Thyroid gland (tissue), 4 donors: ENCODE measurements at regions not wholly inside any gene's neighbourhood (a gene's known extent, or its start where the extent isn't known, plus 50 kb on each side); places are given as distances from the start of the nearest gene placed in this dataset.

Experiments used
- DNase-seq, 2 donors: peaks; one replicate each; pipeline ENCODE4 v3.0.0-alpha.2; 2019
- H3K27ac ChIP-seq, 3 donors: fragments of 200-600 bp; sonication (generic); 1 replicate in 2 of 3; 2 replicates in 1 of 3; pipeline ENCODE4 v1.5.1; 2016 to 2019; ENCODE audit warnings: mild to moderate bottlenecking in 1 of 3, moderate library complexity in 1 of 3
- H3K27me3 ChIP-seq: fragments of 200-600 bp; sonication (generic); one replicate; pipeline ENCODE4 v1.5.1; 2019
- H3K36me3 ChIP-seq, 2 donors: fragments of 200-600 bp; sonication (generic); one replicate each; pipeline ENCODE4 v1.5.1; 2016 to 2019
- H3K4me1 ChIP-seq, 2 donors: fragments of 200-600 bp; sonication (generic); one replicate each; pipeline ENCODE4 v1.5.1; 2017 to 2019
- H3K4me3 ChIP-seq, 3 donors: fragments of 200-600 bp; sonication (generic); replicated peaks in 1 of 3; 1 replicate in 2 of 3; 2 replicates in 1 of 3; pipeline ENCODE4 v1.5.1; 2016; ENCODE audit warnings: mild to moderate bottlenecking in 1 of 3
- H3K9me3 ChIP-seq: fragments of 200-600 bp; sonication (generic); one replicate; pipeline ENCODE4 v1.5.1; 2017
- CTCF ChIP-seq, 6 experiments: fragments of 200-600 bp in 3 of 6; fragments of 450-650 bp in 3 of 6; sonication (generic) in 3 of 6; IDR thresholded peaks; one replicate each; pipeline ENCODE4 v1.5.1; 2016 to 2019; ENCODE audit warnings: antibody characterized with exemption in 6 of 6, mild to moderate bottlenecking in 2 of 6, inconsistent platforms in 1 of 6, moderate library complexity in 1 of 6
- POLR2A ChIP-seq, 2 donors: fragments of 450-650 bp; IDR thresholded peaks; one replicate each; pipeline ENCODE4 v1.6.1; 2017; ENCODE audit warnings: antibody characterized with exemption in 2 of 2, mild to moderate bottlenecking in 2 of 2, moderate library complexity in 1 of 2
- WGBS, 2 donors: methylation state at CpG; one replicate each; pipeline ENCODE4 v1.1.5; 2017; 5-methylcytosine and 5-hydroxymethylcytosine counted together
- intact Hi-C: fragments of 100-400 bp; cut with DNase I; formaldehyde crosslinking; loops from one replicate; pipeline ENCODE4 v1.15.1; 2023

DNA sequence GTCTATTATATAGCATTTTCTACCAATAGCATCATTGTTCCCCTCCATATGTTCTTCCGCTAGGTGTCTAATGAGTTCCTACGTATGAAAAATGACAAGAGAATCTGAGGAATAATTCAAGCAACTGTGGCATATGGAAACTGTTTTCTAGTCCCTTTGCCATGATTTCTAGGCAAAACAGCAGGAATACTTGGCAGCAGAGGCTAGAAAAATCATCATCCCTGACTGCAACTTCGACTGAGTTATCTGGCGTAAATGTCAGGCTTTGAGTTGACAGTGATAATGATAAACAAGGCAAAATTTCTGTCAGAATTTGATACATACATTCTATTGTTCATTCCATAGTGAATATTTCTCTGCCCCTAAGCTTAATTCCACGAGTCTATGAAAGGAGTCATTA, 572.8 kb upstream of the USP15 start:
- no peak for DNase-seq
- Histone ChIP-seq H3K36me3 (no peaks in the 10 kb centered on the region), H3K9me3 (no peaks in the 10 kb centered on the region), H3K4me3 (no peak overlapping the region), H3K4me1 (no peaks in the 10 kb centered on the region), H3K27ac (no peak overlapping the region), H3K27me3 (no peaks in the 10 kb centered on the region)
- WGBS, 2 donors, result 74 to 78% methylated on average over 5 of the region's 5 CpGs
- TF ChIP-seq POLR2A (IDR thresholded peaks at IDR 0.05) (no peak), CTCF (IDR thresholded peaks at IDR 0.05) (no peak)
- intact Hi-C loops, result no loop called here

DNA sequence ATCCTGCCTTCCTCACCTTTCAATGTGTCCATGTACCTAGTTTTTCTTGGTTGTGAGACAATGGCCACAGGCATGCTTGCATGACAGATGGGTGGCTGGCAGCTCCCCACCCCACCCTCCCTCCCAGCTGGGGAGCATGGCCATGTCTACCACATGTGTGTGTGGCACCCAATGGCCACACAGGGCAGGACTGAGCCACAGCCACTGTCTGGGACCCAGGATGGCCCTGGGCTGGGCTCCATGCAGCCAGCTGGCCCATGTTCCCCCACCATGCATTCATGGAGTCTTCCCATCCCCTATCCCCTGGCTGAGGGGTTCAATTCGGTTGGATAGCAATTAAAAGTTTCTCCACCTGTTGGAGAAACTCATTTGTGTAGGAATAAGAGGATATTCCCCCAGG, 566.0 kb upstream of the USP15 start:
- Histone ChIP-seq H3K27ac (no peak overlapping the region), H3K36me3 (no peaks in the 10 kb centered on the region), H3K4me1 (no peaks in the 10 kb centered on the region), H3K4me3 (no peak overlapping the region), H3K9me3 (no peaks in the 10 kb centered on the region), H3K27me3 (no peaks in the 10 kb centered on the region)
- no peak for DNase-seq
- TF ChIP-seq POLR2A (IDR thresholded peaks at IDR 0.05), result no peak
- no peak for TF ChIP-seq CTCF (IDR thresholded peaks at IDR 0.05)
- 52 to 56% methylated on average over 1 of the region's 1 CpG for WGBS, 2 donors
- intact Hi-C loops, result no loop called here

- no peaks in the 10 kb centered on the region for H3K36me3 ChIP-seq
- intact Hi-C loops, result no loop called here
- no peaks in the 10 kb centered on the region for H3K9me3 ChIP-seq
- H3K4me1 ChIP-seq, result no peaks in the 10 kb centered on the region
- no peak for DNase-seq
- TF ChIP-seq POLR2A (IDR thresholded peaks at IDR 0.05) (no peak), CTCF (IDR thresholded peaks at IDR 0.05) (no peak)
- no peak overlapping the region for H3K4me3 ChIP-seq
- WGBS, 2 donors, result 79 to 84% methylated on average over 3 of the region's 3 CpGs
- H3K27ac ChIP-seq, result no peak overlapping the region
- H3K27me3 ChIP-seq, result no peaks in the 10 kb centered on the region
These were observed 558.7 kb upstream of the USP15 start for GRCh38 chr12:61701471-61701870.

DNA sequence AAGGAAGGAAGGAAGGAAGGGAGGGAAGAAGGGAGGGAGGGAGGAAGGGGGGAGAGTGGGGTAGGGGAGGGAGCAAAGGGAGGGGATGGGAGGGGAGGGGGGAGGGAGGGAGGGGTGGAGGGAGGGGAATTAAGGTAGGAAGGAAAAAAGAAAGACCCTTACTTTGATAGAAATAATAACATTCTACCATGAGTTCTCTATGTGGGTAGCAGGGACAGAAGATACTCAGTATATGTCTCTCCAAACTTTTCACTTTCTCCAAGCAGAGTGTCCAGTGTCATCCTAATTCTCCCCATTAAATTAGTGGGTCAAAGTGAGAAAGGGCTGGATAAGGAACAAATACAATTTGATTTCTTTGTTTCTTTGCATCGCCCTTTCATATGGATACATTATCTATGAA, 553.4 kb upstream of the USP15 start:
- DNase-seq, result no peak
- TF ChIP-seq CTCF (IDR thresholded peaks at IDR 0.05), result no peak
- no peak for TF ChIP-seq POLR2A (IDR thresholded peaks at IDR 0.05)
- Histone ChIP-seq H3K4me1 (no peaks in the 10 kb centered on the region), H3K36me3 (no peaks in the 10 kb centered on the region), H3K27me3 (no peaks in the 10 kb centered on the region), H3K27ac (no peak overlapping the region), H3K9me3 (no peaks in the 10 kb centered on the region), H3K4me3 (no peak overlapping the region)
- 92 to 95% methylated on average over 1 of the region's 1 CpG for WGBS, 2 donors
- intact Hi-C loops, result no loop called here

GRCh38 chr12:61713121-61713520, 547.1 kb upstream of the USP15 start:
- 82% methylated on average over 5 of the region's 5 CpGs for WGBS, 2 donors
- Histone ChIP-seq H3K27me3 (no peaks in the 10 kb centered on the region), H3K4me1 (no peaks in the 10 kb centered on the region), H3K27ac (no peak overlapping the region), H3K9me3 (no peaks in the 10 kb centered on the region), H3K36me3 (no peaks in the 10 kb centered on the region), H3K4me3 (no peak overlapping the region)
- no peak for TF ChIP-seq CTCF (IDR thresholded peaks at IDR 0.05)
- TF ChIP-seq POLR2A (IDR thresholded peaks at IDR 0.05), result no peak
- DNase-seq, result no peak
- intact Hi-C loops, result no loop called here
